H1 (cell line): ENCODE measurements at regions not wholly inside any gene's neighbourhood (a gene's known extent, or its start where the extent isn't known, plus 50 kb on each side); places are given as distances from the start of the nearest gene placed in this dataset.

ENCODE experiments used
- CTCF ChIA-PET: fragments of 300-600 bp; sonication (Branson Sonifier 250); formaldehyde crosslinking; loops from one replicate; lab custom pipeline; 2021; ENCODE audit not compliant: partially characterized antibody; lab: Charles Lee
- POLR2A ChIA-PET: fragments of 300-600 bp; sonication (Branson Sonifier 250); formaldehyde crosslinking; loops from one replicate; lab custom pipeline; 2021; ENCODE audit warnings: inconsistent platforms; ENCODE audit not compliant: partially characterized antibody; lab: Charles Lee
- DNase-seq, 2 experiments: peaks; one replicate each; pipeline versions ENCODE4 v3.0.0 to v3.0.0-alpha.2; 2010 to 2022; ENCODE audit warnings: low spot score in 2 of 2, low read depth in 1 of 2, mixed read lengths in 1 of 2
- FAIRE-seq: peaks from 2 replicates; lab custom pipeline; 2011; peaks lifted over from hg19 to GRCh38; lab: Jason Lieb, UNC
- H2AFZ ChIP-seq: 2 replicates; pipeline ENCODE4 v1.8.1; 2012; ENCODE audit warnings: low read length, inconsistent platforms
- H2AK5ac ChIP-seq: 2 replicates; pipeline ENCODE4 v1.6.1; 2013; ENCODE audit warnings: low read depth, low read length
- H2BK120ac ChIP-seq: replicated peaks from 2 replicates; pipeline ENCODE3; 2013; ENCODE audit warnings: low read depth, low read length, inconsistent platforms
- H2BK12ac ChIP-seq: 2 replicates; pipeline ENCODE4 v1.6.1; 2013; ENCODE audit warnings: low read depth, low read length
- H2BK15ac ChIP-seq: 2 replicates; pipeline ENCODE4 v1.6.1; 2013; ENCODE audit warnings: low read length
- H2BK20ac ChIP-seq: 2 replicates; pipeline ENCODE4 v1.6.1; 2013; ENCODE audit warnings: low read length
- H2BK5ac ChIP-seq: 2 replicates; pipeline ENCODE4 v1.6.1; 2013; ENCODE audit warnings: low read depth, low read length
- H3K14ac ChIP-seq: 2 replicates; pipeline ENCODE4 v1.6.1; 2013; ENCODE audit warnings: inconsistent platforms; ENCODE audit not compliant: insufficient read length
- H3K18ac ChIP-seq: 2 replicates; pipeline ENCODE4 v1.6.1; 2013; ENCODE audit warnings: low read length; ENCODE audit errors: extremely low read depth
- H3K23ac ChIP-seq: 2 replicates; pipeline ENCODE4 v1.6.1; 2013; ENCODE audit warnings: inconsistent platforms; ENCODE audit not compliant: insufficient read length
- H3K23me2 ChIP-seq: 2 replicates; pipeline ENCODE4 v1.6.1; 2013; ENCODE audit warnings: low read depth, low read length
- H3K27ac ChIP-seq: 2 replicates; pipeline ENCODE4 v1.6.1; 2011; ENCODE audit warnings: low read depth, low read length, inconsistent platforms
- H3K27me3 ChIP-seq, 4 experiments: replicated peaks in 1 of 4; 1 replicate in 1 of 4; 2 replicates in 3 of 4; pipeline versions ENCODE4 v1.6.1 to v1.8.1; 2011 to 2013; ENCODE audit warnings: low read length in 3 of 4, mild to moderate bottlenecking in 3 of 4, inconsistent platforms in 2 of 4, mixed read lengths in 2 of 4, moderate library complexity in 1 of 4; ENCODE audit not compliant: control insufficient read depth in 3 of 4, insufficient read depth in 3 of 4; ENCODE audit errors: extremely low read depth in 1 of 4
- H3K36me3 ChIP-seq, 4 experiments: 2 replicates each; pipeline versions ENCODE4 v1.6.1 to v1.8.1; 2011 to 2013; ENCODE audit warnings: mild to moderate bottlenecking in 4 of 4, low read length in 3 of 4, moderate library complexity in 2 of 4, control low read depth in 1 of 4, inconsistent platforms in 1 of 4; ENCODE audit not compliant: insufficient read depth in 4 of 4, control insufficient read depth in 2 of 4
- H3K4ac ChIP-seq: replicated peaks from 2 replicates; pipeline ENCODE3; 2013; ENCODE audit warnings: low read length, low read depth, mixed read lengths, inconsistent platforms; ENCODE audit not compliant: insufficient read length
- H3K4me1 ChIP-seq, 4 experiments: replicated peaks in 1 of 4; 1 replicate in 1 of 4; 2 replicates in 3 of 4; pipeline versions ENCODE4 v1.6.1 to v1.8.1; 2011 to 2013; ENCODE audit warnings: low read length in 3 of 4, inconsistent platforms in 2 of 4, mixed read lengths in 1 of 4; ENCODE audit not compliant: insufficient read depth in 4 of 4, control insufficient read depth in 3 of 4
- H3K4me2 ChIP-seq, 2 experiments: 2 replicates each; pipeline versions ENCODE4 v1.6.1 to v1.8.1; 2011 to 2013; ENCODE audit warnings: low read depth in 2 of 2, low read length in 2 of 2, control low read depth in 1 of 2, inconsistent platforms in 1 of 2, mild to moderate bottlenecking in 1 of 2; ENCODE audit not compliant: insufficient read depth in 1 of 2
- H3K4me3 ChIP-seq, 4 experiments: fragments of 200-600, 300-600 bp in 1 of 4; sonication (generic), shearing (Covaris generic), sonication (Bioruptor Twin) in 1 of 4; 2 replicates each; pipeline versions ENCODE4 v1.5.1 to v1.8.1; 2011 to 2016; ENCODE audit warnings: low read length in 4 of 4, low read depth in 3 of 4, control low read depth in 2 of 4, inconsistent platforms in 2 of 4, mild to moderate bottlenecking in 2 of 4, mixed read lengths in 1 of 4, moderate library complexity in 1 of 4; ENCODE audit not compliant: insufficient read depth in 2 of 4; ENCODE audit errors: extremely low read depth in 1 of 4
- H3K56ac ChIP-seq: replicated peaks from 2 replicates; pipeline ENCODE3; 2013; ENCODE audit warnings: low read depth, mild to moderate bottlenecking, mixed read lengths, low read length, inconsistent platforms; ENCODE audit not compliant: insufficient read length
- H3K79me1 ChIP-seq: 2 replicates; pipeline ENCODE4 v1.6.1; 2013; ENCODE audit warnings: low read depth, low read length, control low read depth
- H3K79me2 ChIP-seq, 2 experiments: 2 replicates each; pipeline versions ENCODE4 v1.6.1 to v1.8.1; 2012 to 2013; ENCODE audit warnings: low read length in 2 of 2, mild to moderate bottlenecking in 2 of 2, inconsistent platforms in 1 of 2; ENCODE audit not compliant: insufficient read depth in 2 of 2, control insufficient read depth in 1 of 2
- H3K9ac ChIP-seq, 4 experiments: replicated peaks in 1 of 4; 1 replicate in 1 of 4; 2 replicates in 3 of 4; pipeline versions ENCODE4 v1.6.1 to v1.8.1; 2011 to 2013; ENCODE audit warnings: low read depth in 3 of 4, low read length in 3 of 4, control low read depth in 2 of 4, mild to moderate bottlenecking in 2 of 4, moderate library complexity in 2 of 4, inconsistent platforms in 1 of 4; ENCODE audit errors: extremely low read depth in 1 of 4
- H3K9me3 ChIP-seq, 2 experiments: 2 replicates each; pipeline versions ENCODE4 v1.6.1 to v1.8.1; 2012 to 2013; ENCODE audit warnings: mild to moderate bottlenecking in 2 of 2, moderate library complexity in 2 of 2, control low read depth in 1 of 2, inconsistent platforms in 1 of 2, low read depth in 1 of 2, low read length in 1 of 2, mixed read lengths in 1 of 2; ENCODE audit not compliant: insufficient read depth in 2 of 2
- H4K20me1 ChIP-seq, 2 experiments: replicated peaks in 1 of 2; 2 replicates each; pipeline versions ENCODE3 to v1.8.1; 2011 to 2013; ENCODE audit warnings: inconsistent platforms in 2 of 2, low read length in 2 of 2, mild to moderate bottlenecking in 1 of 2; ENCODE audit not compliant: insufficient read depth in 2 of 2, control insufficient read depth in 1 of 2
- H4K5ac ChIP-seq: 2 replicates; pipeline ENCODE4 v1.6.1; 2013; ENCODE audit warnings: low read length, low read depth, mixed read lengths, inconsistent platforms; ENCODE audit not compliant: insufficient read length
- H4K8ac ChIP-seq: 2 replicates; pipeline ENCODE4 v1.8.0; 2013; ENCODE audit warnings: mild to moderate bottlenecking, moderate library complexity, low read length, inconsistent platforms; ENCODE audit not compliant: insufficient read depth; ENCODE audit errors: extremely low read depth
- H4K91ac ChIP-seq: replicated peaks from 2 replicates; pipeline ENCODE3; 2013; ENCODE audit warnings: low read length, mixed read lengths, inconsistent platforms; ENCODE audit not compliant: insufficient read length
- CBX5 ChIP-seq: fragments of 300-800, 300-1000 bp; sonication (generic); IDR thresholded peaks from 2 replicates; pipeline ENCODE4 v1.7.1; 2016; ENCODE audit warnings: antibody characterized with exemption, low read length, low read depth
- FOSL1 ChIP-seq: IDR thresholded peaks from 2 replicates; pipeline ENCODE4 v1.6.1; 2011; ENCODE audit warnings: mild to moderate bottlenecking, low read depth, low read length, moderate library complexity; ENCODE audit not compliant: insufficient read depth
- KDM1A ChIP-seq: fragments of 200-600, 300-600 bp; sonication (generic); IDR thresholded peaks from 2 replicates; pipeline ENCODE4 v1.7.1; 2016; ENCODE audit warnings: mild to moderate bottlenecking, low read length, borderline replicate concordance
- RFX5 ChIP-seq: IDR thresholded peaks from 2 replicates; pipeline ENCODE4 v1.6.1; 2011; ENCODE audit warnings: low read depth, low read length, improper control_type of control experiment, borderline replicate concordance
- SIX5 ChIP-seq: IDR thresholded peaks from 2 replicates; pipeline ENCODE4 v1.6.1; 2011; ENCODE audit warnings: mild to moderate bottlenecking, low read depth, low read length
- TAF7 ChIP-seq: optimal IDR thresholded peaks from 2 replicates; pipeline ENCODE3; 2011; ENCODE audit warnings: low read depth, mild to moderate bottlenecking, inconsistent platforms, low read length, moderate library complexity, borderline replicate concordance
- WGBS, 2 experiments: shearing (Covaris generic) in 1 of 2; methylation state at CpG; one replicate each; pipeline versions ENCODE4 v1.1.6 to v1.1.7; 2013 to 2015; ENCODE audit warnings: low lambda C conversion rate in 2 of 2, mixed read lengths in 2 of 2, inconsistent platforms in 1 of 2, low coverage in 1 of 2, missing lambda C conversion rate in 1 of 2; ENCODE audit not compliant: insufficient replicate concordance in 2 of 2, insufficient coverage in 1 of 2, insufficient read length in 1 of 2; ENCODE audit errors: extremely low coverage in 1 of 2, missing lambda C conversion rate in 1 of 2; 5-methylcytosine and 5-hydroxymethylcytosine counted together
- TF ChIP-seq, protein P1 (sequence below): IDR thresholded peaks from 2 replicates; pipeline ENCODE4 v1.6.1; 2011; ENCODE audit warnings: low read length, improper control_type of control experiment

DNA sequence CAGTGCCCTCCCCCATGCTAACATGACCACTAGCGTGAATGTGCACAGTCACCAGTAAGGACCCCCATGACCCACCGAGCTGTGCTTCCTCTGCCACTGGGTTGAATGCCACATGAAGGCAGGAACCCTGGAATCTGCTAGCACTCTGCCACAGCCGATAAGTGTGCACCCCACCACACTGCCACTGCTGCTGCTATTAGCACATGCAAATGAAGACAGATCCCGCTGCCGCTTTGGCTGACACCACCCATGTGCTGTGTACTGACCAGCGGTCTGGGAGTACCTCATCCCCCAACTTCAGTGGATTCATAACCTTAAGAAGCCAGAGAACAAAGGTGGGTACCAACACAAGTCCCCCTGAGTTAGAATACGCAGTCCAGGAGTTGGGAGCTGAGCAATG, 200.9 kb upstream of the ARHGEF9 start:
- 83% methylated on average over 4 of the region's 7 CpGs; no CpG with 5 or more reads in 1 of the 2 experiments for WGBS, 2 experiments
- FAIRE-seq (no peak), DNase-seq (no peak)
- Histone ChIP-seq H3K18ac (no peak overlapping the region), H2AK5ac (no peak overlapping the region), H3K9me3 (no peaks in the 10 kb centered on the region), H4K20me1 (no peaks in the 10 kb centered on the region), H3K4me1 (peaks cover 0 to 2% (median 0%) of the 10 kb centered on the region in 4 experiments; a peak in 1 of 7 replicates), H3K79me1 (no peaks in the 10 kb centered on the region), H3K4me2 (no peak overlapping the region), H2BK5ac (no peak overlapping the region), H2BK12ac (no peak overlapping the region), H3K23ac (no peak overlapping the region), H3K56ac (no peak overlapping the region), H3K9ac (no peak overlapping the region), H2BK120ac (no peak overlapping the region), H3K27ac (no peak overlapping the region), H3K79me2 (no peaks in the 10 kb centered on the region), H2AFZ (no peak overlapping the region), H3K14ac (no peak overlapping the region), H4K8ac (no peak overlapping the region), H3K4me3 (no peak overlapping the region), H3K36me3 (no peaks in the 10 kb centered on the region), H4K91ac (no peak overlapping the region), H2BK15ac (no peak overlapping the region), H3K23me2 (no peaks in the 10 kb centered on the region), H4K5ac (no peak overlapping the region), H3K27me3 (no peaks in the 10 kb centered on the region), H2BK20ac (no peak overlapping the region), H3K4ac (no peak overlapping the region)
- no peak for TF ChIP-seq CBX5
- no peak for TF ChIP-seq RFX5
- TF ChIP-seq, protein P1, sequence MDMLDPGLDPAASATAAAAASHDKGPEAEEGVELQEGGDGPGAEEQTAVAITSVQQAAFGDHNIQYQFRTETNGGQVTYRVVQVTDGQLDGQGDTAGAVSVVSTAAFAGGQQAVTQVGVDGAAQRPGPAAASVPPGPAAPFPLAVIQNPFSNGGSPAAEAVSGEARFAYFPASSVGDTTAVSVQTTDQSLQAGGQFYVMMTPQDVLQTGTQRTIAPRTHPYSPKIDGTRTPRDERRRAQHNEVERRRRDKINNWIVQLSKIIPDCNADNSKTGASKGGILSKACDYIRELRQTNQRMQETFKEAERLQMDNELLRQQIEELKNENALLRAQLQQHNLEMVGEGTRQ: no peak
- TF ChIP-seq KDM1A: no peak
- TF ChIP-seq SIX5: no peak
- no peak for TF ChIP-seq TAF7
- no peak for TF ChIP-seq FOSL1
- POLR2A ChIA-PET: no interaction called here
- CTCF ChIA-PET: interaction anchor here (1.2 kb wide), 1 partner anchor 108 kb away, joined by 4 read pairs; no protein-coding TSS in a partner anchor
